Spleen (tissue), 11 donors: ENCODE measurements at regions not wholly inside any gene's neighbourhood (a gene's known extent, or its start where the extent isn't known, plus 50 kb on each side); places are given as distances from the start of the nearest gene placed in this dataset.

Experiments used
- DNase-seq: peaks from one replicate; pipeline ENCODE4 v3.0.0-alpha.2; 2020
- H3K27ac ChIP-seq, 8 donors: fragments of 200-600 bp; sonication (generic) in 7 of 8; 1 replicate in 4 of 8; 2 replicates in 4 of 8; pipeline versions ENCODE4 v1.5.0 to v1.8.0; 2016 to 2021; ENCODE audit warnings: inconsistent platforms in 4 of 8, mild to moderate bottlenecking in 4 of 8, moderate library complexity in 1 of 8
- H3K27me3 ChIP-seq, 7 donors: fragments of 200-600 bp; sonication (generic) in 6 of 7; replicated peaks in 1 of 7; 1 replicate in 4 of 7; 2 replicates in 3 of 7; pipeline versions ENCODE4 v1.5.0 to v1.8.0; 2016 to 2021; ENCODE audit warnings: inconsistent platforms in 3 of 7, mild to moderate bottlenecking in 1 of 7
- H3K36me3 ChIP-seq, 6 donors: fragments of 200-600 bp; sonication (generic) in 5 of 6; 1 replicate in 4 of 6; 2 replicates in 2 of 6; pipeline versions ENCODE4 v1.5.0 to v1.8.0; 2016 to 2021; ENCODE audit warnings: inconsistent platforms in 2 of 6
- H3K4me1 ChIP-seq, 6 donors: fragments of 200-600 bp; sonication (generic) in 5 of 6; 1 replicate in 3 of 6; 2 replicates in 3 of 6; pipeline versions ENCODE4 v1.5.0 to v1.8.0; 2016 to 2021; ENCODE audit warnings: inconsistent platforms in 3 of 6
- H3K4me3 ChIP-seq, 8 donors: fragments of 200-600 bp; sonication (generic) in 7 of 8; 1 replicate in 4 of 8; 2 replicates in 4 of 8; pipeline versions ENCODE4 v1.5.0 to v1.8.0; 2016 to 2021; ENCODE audit warnings: inconsistent platforms in 4 of 8, mild to moderate bottlenecking in 4 of 8, moderate library complexity in 2 of 8
- H3K9me3 ChIP-seq, 8 donors: fragments of 200-600 bp; sonication (generic) in 7 of 8; 1 replicate in 4 of 8; 2 replicates in 4 of 8; pipeline versions ENCODE4 v1.5.0 to v1.8.0; 2016 to 2021; ENCODE audit warnings: inconsistent platforms in 4 of 8
- POLR2A ChIP-seq, 3 donors: fragments of 450-650 bp; IDR thresholded peaks; one replicate each; pipeline ENCODE4 v1.5.1; 2017; ENCODE audit warnings: antibody characterized with exemption in 3 of 3, mild to moderate bottlenecking in 1 of 3
- POLR2AphosphoS5 ChIP-seq, 3 donors: sonication (generic); formaldehyde crosslinking; IDR thresholded peaks; one replicate each; pipeline ENCODE4 v1.5.1; 2017; ENCODE audit warnings: antibody characterized with exemption in 3 of 3
- WGBS, 5 donors: extraction: QIAGEN DNeasy Blood & Tissue Kit in 3 of 5; methylation state at CpG; one replicate each; pipeline versions ENCODE4 v1.1.5 to v1.1.7; 2013 to 2018; 5-methylcytosine and 5-hydroxymethylcytosine counted together
- intact Hi-C: fragments of 100-400 bp; cut with DNase I; formaldehyde crosslinking; loops from one replicate; pipeline ENCODE4 v1.15.0; 2023; ENCODE audit warnings: low total_unique reads
- TF ChIP-seq, protein P1 (sequence below), 11 experiments: fragments of 200-600 bp in 7 of 11; fragments of 450-650 bp in 4 of 11; sonication (generic) in 4 of 11; IDR thresholded peaks in 8 of 11; conservative IDR thresholded peaks in 3 of 11; 1 replicate in 7 of 11; 2 replicates in 4 of 11; pipeline versions ENCODE4 v1.4.0 to v1.8.0; 2016 to 2021; ENCODE audit warnings: antibody characterized with exemption in 11 of 11, inconsistent platforms in 4 of 11, mild to moderate bottlenecking in 1 of 11
- donor health status: healthy with polysubstance abuse.
- donor health status: DM: no; HTN: no; CAD: no; lungs with moderate emphysema.
- donor health status: DM: no; HTN: no; CAD: no.
- donor health status: Bipolar disorder and iron deficiency.
- donor health status: healthy.
- donor health status: DM: no; HTN: no; CAD: no.
- donor health status: DM: yes; HTN: yes; CAD: no.

- intact Hi-C loops = no loop called here
- WGBS, 5 donors = 93 to 96% (median 94%) methylated on average over 1 of the region's 1 CpG
- TF ChIP-seq, protein P1, sequence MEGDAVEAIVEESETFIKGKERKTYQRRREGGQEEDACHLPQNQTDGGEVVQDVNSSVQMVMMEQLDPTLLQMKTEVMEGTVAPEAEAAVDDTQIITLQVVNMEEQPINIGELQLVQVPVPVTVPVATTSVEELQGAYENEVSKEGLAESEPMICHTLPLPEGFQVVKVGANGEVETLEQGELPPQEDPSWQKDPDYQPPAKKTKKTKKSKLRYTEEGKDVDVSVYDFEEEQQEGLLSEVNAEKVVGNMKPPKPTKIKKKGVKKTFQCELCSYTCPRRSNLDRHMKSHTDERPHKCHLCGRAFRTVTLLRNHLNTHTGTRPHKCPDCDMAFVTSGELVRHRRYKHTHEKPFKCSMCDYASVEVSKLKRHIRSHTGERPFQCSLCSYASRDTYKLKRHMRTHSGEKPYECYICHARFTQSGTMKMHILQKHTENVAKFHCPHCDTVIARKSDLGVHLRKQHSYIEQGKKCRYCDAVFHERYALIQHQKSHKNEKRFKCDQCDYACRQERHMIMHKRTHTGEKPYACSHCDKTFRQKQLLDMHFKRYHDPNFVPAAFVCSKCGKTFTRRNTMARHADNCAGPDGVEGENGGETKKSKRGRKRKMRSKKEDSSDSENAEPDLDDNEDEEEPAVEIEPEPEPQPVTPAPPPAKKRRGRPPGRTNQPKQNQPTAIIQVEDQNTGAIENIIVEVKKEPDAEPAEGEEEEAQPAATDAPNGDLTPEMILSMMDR (IDR thresholded peaks at IDR 0.05 in 8 of 11, conservative IDR thresholded peaks at IDR 0.05 in 3 of 11) = no peak
- TF ChIP-seq POLR2A (IDR thresholded peaks at IDR 0.05) (no peak), POLR2AphosphoS5 (IDR thresholded peaks at IDR 0.05) (no peak)
- H3K4me3 ChIP-seq = no peak overlapping the region
- DNase-seq = no peak
- H3K27ac ChIP-seq = no peak overlapping the region
- H3K9me3 ChIP-seq = no peaks in the 10 kb centered on the region
- no peaks in the 10 kb centered on the region for H3K36me3 ChIP-seq
- H3K27me3 ChIP-seq = no peaks in the 10 kb centered on the region
- no peaks in the 10 kb centered on the region for H3K4me1 ChIP-seq
These were observed 115.6 kb upstream of the PHYHIPL start for GRCh38 chr10:59060852-59061251.

DNA sequence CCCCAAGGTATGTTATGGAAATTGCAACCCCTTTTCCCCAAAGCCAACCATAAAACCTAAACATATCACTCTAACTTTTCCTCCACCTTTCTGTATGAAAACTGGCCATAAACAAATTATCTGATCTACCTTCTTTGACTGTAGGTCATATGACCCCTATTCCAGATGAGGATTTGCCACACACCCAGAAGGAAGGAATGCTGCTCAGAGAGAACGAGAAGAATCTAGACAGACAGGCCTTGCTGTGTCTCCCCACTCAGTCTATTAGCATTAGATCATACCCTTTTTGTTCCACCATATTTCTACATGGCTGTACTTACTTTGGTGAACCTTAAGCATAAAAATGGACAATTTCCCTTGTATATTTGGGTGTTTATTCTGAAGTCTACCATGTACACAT, 113.0 kb upstream of the PHYHIPL start:
- H3K9me3 ChIP-seq = no peaks in the 10 kb centered on the region
- no peak overlapping the region for H3K4me3 ChIP-seq
- intact Hi-C loops = no loop called here
- DNase-seq = no peak
- no peaks in the 10 kb centered on the region for H3K36me3 ChIP-seq
- TF ChIP-seq POLR2AphosphoS5 (IDR thresholded peaks at IDR 0.05) (no peak), POLR2A (IDR thresholded peaks at IDR 0.05) (no peak)
- TF ChIP-seq, protein P1 (IDR thresholded peaks at IDR 0.05 in 8 of 11, conservative IDR thresholded peaks at IDR 0.05 in 3 of 11) = no peak
- WGBS, 5 donors = 70 to 88% (median 78%) methylated on average over 1 of the region's 1 CpG
- no peaks in the 10 kb centered on the region for H3K27me3 ChIP-seq
- no peak overlapping the region for H3K27ac ChIP-seq
- no peaks in the 10 kb centered on the region for H3K4me1 ChIP-seq

GRCh38 chr10:59064080-59064692, 112.3 kb upstream of the PHYHIPL start:
- H3K27ac ChIP-seq = no peak overlapping the region
- intact Hi-C loops = no loop called here
- H3K4me1 ChIP-seq = no peaks in the 10 kb centered on the region
- no peaks in the 10 kb centered on the region for H3K27me3 ChIP-seq
- no peaks in the 10 kb centered on the region for H3K9me3 ChIP-seq
- no peak for TF ChIP-seq POLR2AphosphoS5 (IDR thresholded peaks at IDR 0.05)
- TF ChIP-seq, protein P1 (IDR thresholded peaks at IDR 0.05 in 8 of 11, conservative IDR thresholded peaks at IDR 0.05 in 3 of 11) = no peak
- no peak for TF ChIP-seq POLR2A (IDR thresholded peaks at IDR 0.05)
- no peak overlapping the region for H3K4me3 ChIP-seq
- WGBS, 5 donors = 79 to 95% (median 90%) methylated on average over 2 of the region's 2 CpGs
- DNase-seq = no peak
- H3K36me3 ChIP-seq = no peaks in the 10 kb centered on the region

- intact Hi-C loops = no loop called here
- Histone ChIP-seq H3K9me3 (no peaks in the 10 kb centered on the region), H3K27me3 (no peaks in the 10 kb centered on the region), H3K27ac (no peak overlapping the region), H3K36me3 (no peaks in the 10 kb centered on the region), H3K4me1 (no peaks in the 10 kb centered on the region), H3K4me3 (no peak overlapping the region)
- WGBS, 5 donors = 82 to 90% (median 85%) methylated on average over 6 of the region's 6 CpGs
- TF ChIP-seq, protein P1 (IDR thresholded peaks at IDR 0.05 in 8 of 11, conservative IDR thresholded peaks at IDR 0.05 in 3 of 11) = no peak
- TF ChIP-seq POLR2AphosphoS5 (IDR thresholded peaks at IDR 0.05) = no peak
- TF ChIP-seq POLR2A (IDR thresholded peaks at IDR 0.05) = no peak
- DNase-seq = no peak
These were observed 111.5 kb upstream of the PHYHIPL start for GRCh38 chr10:59064759-59065539.
